Adrenal gland (tissue), 5 donors: ENCODE measurements at regions not wholly inside any gene's neighbourhood (a gene's known extent, or its start where the extent isn't known, plus 50 kb on each side); places are given as distances from the start of the nearest gene placed in this dataset.

Experiments
- CTCF ChIP-seq, 6 experiments: fragments of 450-650 bp in 4 of 6; fragments of 200-600 bp in 2 of 6; sonication (generic) in 1 of 6; IDR thresholded peaks; 1 replicate in 5 of 6; 2 replicates in 1 of 6; pipeline versions ENCODE4 v1.5.1 to v1.8.0; 2016 to 2021; ENCODE audit warnings: antibody characterized with exemption in 6 of 6, mild to moderate bottlenecking in 2 of 6, moderate library complexity in 1 of 6
- POLR2A ChIP-seq, 2 donors: fragments of 450-650 bp; IDR thresholded peaks; one replicate each; pipeline ENCODE4 v1.6.1; 2017; ENCODE audit warnings: antibody characterized with exemption in 2 of 2, mild to moderate bottlenecking in 2 of 2, moderate library complexity in 1 of 2
- donor health status: DM: no; HTN: no; CAD: no.

DNA sequence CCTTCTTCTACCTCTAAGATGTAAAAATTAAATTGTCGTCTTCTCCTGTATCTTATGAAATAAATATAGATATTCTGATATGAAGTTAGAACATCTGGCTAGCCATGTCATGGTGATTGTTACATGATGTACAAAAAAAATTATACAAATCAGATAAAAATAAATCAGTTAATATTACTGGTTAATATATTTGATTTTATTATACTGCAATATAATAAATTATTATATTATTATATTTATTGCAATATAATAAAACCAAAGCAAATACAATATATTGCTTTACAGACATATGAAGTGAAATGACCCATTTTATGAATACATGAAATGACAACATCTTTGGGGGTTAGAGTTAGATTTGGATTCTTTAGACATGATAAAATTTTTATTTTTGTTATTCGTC is 72.3 kb upstream of the NAALADL2 start:
- no peak for TF ChIP-seq POLR2A (IDR thresholded peaks at IDR 0.05)
- no peak for TF ChIP-seq CTCF (IDR thresholded peaks at IDR 0.05)
